Esophagus squamous epithelium (tissue), 4 donors: ENCODE measurements at regions not wholly inside any gene's neighbourhood (a gene's known extent, or its start where the extent isn't known, plus 50 kb on each side); places are given as distances from the start of the nearest gene placed in this dataset.

Source experiments
- CTCF ChIP-seq, 6 experiments: fragments of 450-650 bp in 4 of 6; fragments of 200-600 bp in 2 of 6; sonication (generic) in 2 of 6; IDR thresholded peaks; one replicate each; pipeline ENCODE4 v1.5.1; 2016 to 2019; ENCODE audit warnings: antibody characterized with exemption in 6 of 6, mild to moderate bottlenecking in 4 of 6, moderate library complexity in 4 of 6
- POLR2A ChIP-seq, 4 donors: fragments of 450-650 bp; IDR thresholded peaks; one replicate each; pipeline ENCODE4 v1.6.1; 2017; ENCODE audit warnings: antibody characterized with exemption in 4 of 4, mild to moderate bottlenecking in 4 of 4, moderate library complexity in 3 of 4

- TF ChIP-seq POLR2A (IDR thresholded peaks at IDR 0.05), result no peak
- no peak for TF ChIP-seq CTCF (IDR thresholded peaks at IDR 0.05)
These were observed 164.2 kb downstream of the ICE1 start for GRCh38 chr5:5586721-5587120.
